ENCODE measurements at regions not wholly inside any gene's neighbourhood (a gene's known extent, or its start where the extent isn't known, plus 50 kb on each side); places are given as distances from the start of the nearest gene placed in this dataset.

DNA sequence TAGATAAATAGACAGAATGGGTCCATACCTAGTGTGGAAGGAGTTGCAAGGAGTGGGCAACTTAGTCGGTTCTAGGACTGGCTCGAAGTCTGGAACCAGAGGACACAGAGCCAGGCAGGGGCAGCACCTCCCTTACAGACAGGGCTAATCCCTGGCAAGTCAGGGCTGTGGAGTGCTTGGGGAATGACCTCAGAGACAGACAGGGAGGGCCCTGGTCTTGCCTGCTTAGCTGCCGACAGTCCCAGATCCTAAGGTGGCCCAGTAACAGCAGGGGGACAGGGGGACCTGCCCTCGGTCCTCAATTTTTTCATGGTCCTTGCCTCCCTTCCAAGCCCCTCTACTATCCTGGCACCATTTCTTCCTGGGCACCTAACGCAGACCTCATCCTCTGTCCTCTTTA, 222.4 kb upstream of the TNC start:
- TF ChIP-seq POLR2A (IDR thresholded peaks at IDR 0.05): no peak
- TF ChIP-seq, protein P1, sequence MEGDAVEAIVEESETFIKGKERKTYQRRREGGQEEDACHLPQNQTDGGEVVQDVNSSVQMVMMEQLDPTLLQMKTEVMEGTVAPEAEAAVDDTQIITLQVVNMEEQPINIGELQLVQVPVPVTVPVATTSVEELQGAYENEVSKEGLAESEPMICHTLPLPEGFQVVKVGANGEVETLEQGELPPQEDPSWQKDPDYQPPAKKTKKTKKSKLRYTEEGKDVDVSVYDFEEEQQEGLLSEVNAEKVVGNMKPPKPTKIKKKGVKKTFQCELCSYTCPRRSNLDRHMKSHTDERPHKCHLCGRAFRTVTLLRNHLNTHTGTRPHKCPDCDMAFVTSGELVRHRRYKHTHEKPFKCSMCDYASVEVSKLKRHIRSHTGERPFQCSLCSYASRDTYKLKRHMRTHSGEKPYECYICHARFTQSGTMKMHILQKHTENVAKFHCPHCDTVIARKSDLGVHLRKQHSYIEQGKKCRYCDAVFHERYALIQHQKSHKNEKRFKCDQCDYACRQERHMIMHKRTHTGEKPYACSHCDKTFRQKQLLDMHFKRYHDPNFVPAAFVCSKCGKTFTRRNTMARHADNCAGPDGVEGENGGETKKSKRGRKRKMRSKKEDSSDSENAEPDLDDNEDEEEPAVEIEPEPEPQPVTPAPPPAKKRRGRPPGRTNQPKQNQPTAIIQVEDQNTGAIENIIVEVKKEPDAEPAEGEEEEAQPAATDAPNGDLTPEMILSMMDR (IDR thresholded peaks at IDR 0.05): no peak
